CD14-positive monocyte (primary cell): ENCODE measurements at regions not wholly inside any gene's neighbourhood (a gene's known extent, or its start where the extent isn't known, plus 50 kb on each side); places are given as distances from the start of the nearest gene placed in this dataset.

ENCODE experiments used
- DNase-seq, 3 donors: peaks; one replicate each; pipeline ENCODE4 v3.0.0-alpha.2; 2011 to 2022
- H2AFZ ChIP-seq: 2 replicates; pipeline ENCODE4 v1.6.0; 2012; ENCODE audit warnings: mild to moderate bottlenecking, low read depth, low read length, inconsistent platforms; ENCODE audit not compliant: insufficient read depth, poor library complexity, severe bottlenecking
- H3K27ac ChIP-seq, 2 donors: 1 replicate in 1 of 2; 2 replicates in 1 of 2; pipeline ENCODE4 v1.5.1; 2012 to 2013; ENCODE audit warnings: low read length in 2 of 2, control low read depth in 1 of 2, inconsistent platforms in 1 of 2, low read depth in 1 of 2, mild to moderate bottlenecking in 1 of 2
- H3K27me3 ChIP-seq, 2 donors: one replicate each; pipeline versions ENCODE4 v1.6.0 to v1.6.1; 2011 to 2013; ENCODE audit warnings: low read length in 2 of 2; ENCODE audit not compliant: control insufficient read depth in 2 of 2, insufficient read depth in 2 of 2
- H3K36me3 ChIP-seq, 2 donors: replicated peaks in 1 of 2; 1 replicate in 1 of 2; 2 replicates in 1 of 2; pipeline versions ENCODE4 v1.5.1 to v1.6.1; 2012 to 2013; ENCODE audit warnings: low read length in 2 of 2, control low read depth in 1 of 2, inconsistent platforms in 1 of 2, mild to moderate bottlenecking in 1 of 2; ENCODE audit not compliant: insufficient read depth in 2 of 2, control insufficient read depth in 1 of 2
- H3K4me1 ChIP-seq, 2 donors: 1 replicate in 1 of 2; 2 replicates in 1 of 2; pipeline versions ENCODE4 v1.5.1 to v1.6.1; 2012 to 2013; ENCODE audit warnings: low read length in 2 of 2, control low read depth in 1 of 2, inconsistent platforms in 1 of 2, mild to moderate bottlenecking in 1 of 2, moderate library complexity in 1 of 2; ENCODE audit not compliant: insufficient read depth in 2 of 2, control insufficient read depth in 1 of 2
- H3K4me2 ChIP-seq: replicated peaks from 2 replicates; pipeline ENCODE3; 2012; ENCODE audit warnings: low read length, moderate library complexity, mild to moderate bottlenecking; ENCODE audit not compliant: poor library complexity, severe bottlenecking; ENCODE audit errors: extremely low read depth
- H3K4me3 ChIP-seq, 3 experiments: fragments of 200-600 bp in 1 of 3; sonication (generic) in 1 of 3; replicated peaks in 1 of 3; 1 replicate in 2 of 3; 2 replicates in 1 of 3; pipeline ENCODE4 v1.5.1; 2011 to 2013; ENCODE audit warnings: low read length in 3 of 3, mild to moderate bottlenecking in 3 of 3, control low read depth in 2 of 3, low read depth in 2 of 3, inconsistent platforms in 1 of 3, moderate library complexity in 1 of 3
- H3K79me2 ChIP-seq: 2 replicates; pipeline ENCODE4 v1.6.0; 2012; ENCODE audit warnings: mild to moderate bottlenecking, control low read depth, inconsistent platforms, low read length, moderate library complexity; ENCODE audit not compliant: insufficient read depth
- H3K9ac ChIP-seq: 2 replicates; pipeline ENCODE4 v1.6.0; 2017; ENCODE audit warnings: low read length, mild to moderate bottlenecking; ENCODE audit not compliant: insufficient read depth, poor library complexity, severe bottlenecking
- H3K9me3 ChIP-seq, 2 donors: replicated peaks in 1 of 2; 1 replicate in 1 of 2; 2 replicates in 1 of 2; pipeline versions ENCODE4 v1.5.1 to v1.6.1; 2012 to 2013; ENCODE audit warnings: low read length in 2 of 2, control low read depth in 1 of 2; ENCODE audit not compliant: control insufficient read depth in 1 of 2, insufficient read depth in 1 of 2
- H4K20me1 ChIP-seq: 2 replicates; pipeline ENCODE4 v1.6.0; 2012; ENCODE audit warnings: mild to moderate bottlenecking, low read length, control low read depth, moderate library complexity; ENCODE audit not compliant: insufficient read depth
- H3K27ac Mint-ChIP-seq, 7 donors: one replicate each; pipeline ENCODE4 v1.8.0; 2020; ENCODE audit warnings: mild to moderate bottlenecking in 7 of 7, mixed read lengths in 7 of 7, moderate library complexity in 6 of 7, inconsistent platforms in 2 of 7
- H3K27me3 Mint-ChIP-seq, 3 donors: one replicate each; pipeline ENCODE4 v1.8.0; 2021 to 2022; ENCODE audit warnings: low read depth in 3 of 3, mild to moderate bottlenecking in 3 of 3, mixed read lengths in 3 of 3, moderate library complexity in 3 of 3, inconsistent platforms in 1 of 3
- H3K36me3 Mint-ChIP-seq, 2 donors: one replicate each; pipeline ENCODE4 v1.8.0; 2020; ENCODE audit warnings: mixed read lengths in 2 of 2, inconsistent platforms in 1 of 2, mild to moderate bottlenecking in 1 of 2
- H3K4me1 Mint-ChIP-seq: one replicate; pipeline ENCODE4 v1.8.0; 2020; ENCODE audit warnings: mild to moderate bottlenecking, mixed read lengths
- H3K4me3 Mint-ChIP-seq, 2 donors: one replicate each; pipeline ENCODE4 v1.8.0; 2020; ENCODE audit warnings: mild to moderate bottlenecking in 2 of 2, mixed read lengths in 2 of 2, moderate library complexity in 1 of 2
- H3K9me3 Mint-ChIP-seq, 7 donors: one replicate each; pipeline ENCODE4 v1.8.0; 2020 to 2022; ENCODE audit warnings: mixed read lengths in 7 of 7, mild to moderate bottlenecking in 6 of 7, moderate library complexity in 6 of 7, inconsistent platforms in 2 of 7
- CTCF ChIP-seq: fragments of 200-600 bp; IDR thresholded peaks from one replicate; pipeline ENCODE4 v1.8.0; 2022; ENCODE audit warnings: antibody characterized with exemption, mild to moderate bottlenecking
- WGBS: methylation state at CpG from one replicate; pipeline ENCODE4 v1.1.5; 2013; ENCODE audit warnings: missing lambda C conversion rate; ENCODE audit not compliant: insufficient coverage; 5-methylcytosine and 5-hydroxymethylcytosine counted together
- intact Hi-C, 2 donors: fragments of 100-400 bp; cut with micrococcal nuclease; formaldehyde crosslinking; loops; one replicate each; pipeline versions ENCODE4 v1.15.0 to v1.15.1; 2023

DNA sequence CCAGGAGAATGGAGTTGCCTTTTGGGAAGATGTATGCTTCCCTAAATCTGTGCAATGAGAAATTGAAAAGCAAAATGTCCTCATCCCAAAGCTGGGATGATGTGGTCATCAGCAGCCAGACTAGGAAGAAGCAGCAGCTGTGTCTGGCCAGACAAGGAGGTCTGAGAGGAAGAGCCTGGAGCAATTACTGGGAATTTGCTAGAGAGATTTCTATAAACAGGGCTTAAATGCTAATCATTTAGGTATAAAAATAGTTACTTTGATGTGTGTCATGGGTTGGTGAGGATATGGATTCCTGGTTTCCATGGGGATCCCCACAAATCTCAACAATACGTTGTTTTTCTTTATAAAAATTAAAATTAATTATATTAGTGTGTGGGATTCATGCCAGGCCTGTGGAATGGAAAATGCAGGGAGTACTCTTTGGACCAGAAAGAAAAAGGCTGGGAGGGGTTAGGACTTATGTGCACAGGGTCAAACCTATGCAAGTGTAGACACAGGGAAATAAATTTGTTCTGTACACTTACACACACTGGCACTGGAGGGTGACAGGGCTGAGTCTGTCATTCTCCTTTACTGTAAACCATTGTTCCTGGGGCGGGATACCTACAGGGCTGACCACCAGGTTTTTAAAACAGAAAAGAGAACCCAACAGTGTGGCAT is 58.7 kb upstream of the TRPC7 start:
- Mint-ChIP-seq H3K36me3 (no peaks in the 10 kb centered on the region), H3K4me3 (no peak overlapping the region), H3K4me1 (no peaks in the 10 kb centered on the region), H3K27ac (no peak overlapping the region), H3K9me3 (peaks cover 0 to 5% (median 2%) of the 10 kb centered on the region in 7 donors), H3K27me3 (peaks cover 0 to 10% (median 2%) of the 10 kb centered on the region in 3 donors)
- no peaks in the 10 kb centered on the region for H3K36me3 ChIP-seq
- H3K79me2 ChIP-seq, result no peaks in the 10 kb centered on the region
- no peak overlapping the region for H3K4me2 ChIP-seq
- no peak overlapping the region for H3K4me3 ChIP-seq
- no peaks in the 10 kb centered on the region for H3K4me1 ChIP-seq
- no peaks in the 10 kb centered on the region for H4K20me1 ChIP-seq
- no peaks in the 10 kb centered on the region for H3K27me3 ChIP-seq
- no peak overlapping the region for H3K9ac ChIP-seq
- intact Hi-C loops, result no loop called here
- TF ChIP-seq CTCF, result no peak
- H3K9me3 ChIP-seq, result no peaks in the 10 kb centered on the region
- no peak overlapping the region for H3K27ac ChIP-seq
- DNase-seq, result no peak
- WGBS, result no CpG with 5 or more reads among the region's 2 CpGs
- H2AFZ ChIP-seq, result no peak overlapping the region

DNA sequence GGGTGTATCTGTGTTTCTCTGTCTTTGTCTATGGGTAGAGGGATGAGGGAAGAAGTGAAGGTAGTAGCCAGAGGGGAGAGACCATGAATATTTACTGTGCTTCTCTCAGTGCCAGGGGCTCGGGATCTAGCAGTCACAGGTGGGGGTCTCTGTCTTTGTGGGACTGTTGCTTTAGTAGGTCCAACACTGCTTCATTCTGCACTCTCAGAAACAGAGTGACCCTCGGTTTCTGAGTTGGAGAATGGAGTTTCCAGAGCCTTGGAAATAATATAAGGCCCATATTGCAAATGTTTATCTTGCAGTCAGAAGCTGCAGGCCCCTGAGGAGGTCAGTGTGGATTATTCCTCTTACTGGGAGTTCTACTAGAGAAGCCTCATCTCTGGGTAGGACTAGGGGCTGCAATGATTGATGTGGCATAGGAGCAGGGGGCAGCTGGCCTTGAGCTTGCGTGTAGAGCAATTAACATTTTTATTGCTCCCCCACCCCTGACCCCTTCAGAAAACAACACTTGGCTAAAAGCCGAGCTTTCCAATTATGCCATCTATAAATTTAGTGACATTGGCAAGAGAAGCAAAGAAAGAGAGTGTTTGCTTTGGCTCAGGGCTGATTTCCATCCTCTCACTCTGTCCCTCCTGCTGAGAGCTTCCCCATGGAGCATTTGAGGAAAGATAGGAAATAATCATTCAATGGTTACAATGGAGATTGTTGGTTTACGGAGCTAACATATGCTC is 55.0 kb upstream of the TRPC7 start:
- H3K27ac ChIP-seq, result no peak overlapping the region
- H3K4me2 ChIP-seq, result no peak overlapping the region
- H3K36me3 ChIP-seq, result no peaks in the 10 kb centered on the region
- no peaks in the 10 kb centered on the region for H3K27me3 ChIP-seq
- H3K4me3 ChIP-seq, result no peak overlapping the region
- DNase-seq, result no peak
- H3K79me2 ChIP-seq, result no peaks in the 10 kb centered on the region
- no peaks in the 10 kb centered on the region for H3K4me1 ChIP-seq
- intact Hi-C loops, result no loop called here
- no peaks in the 10 kb centered on the region for H4K20me1 ChIP-seq
- no peak overlapping the region for H3K27ac Mint-ChIP-seq
- H3K27me3 Mint-ChIP-seq, result peaks cover 0 to 8% (median 2%) of the 10 kb centered on the region in 3 donors
- H3K36me3 Mint-ChIP-seq, result no peaks in the 10 kb centered on the region
- WGBS, result 71% methylated on average over 1 of the region's 5 CpGs
- no peak overlapping the region for H3K4me3 Mint-ChIP-seq
- H3K9ac ChIP-seq, result no peak overlapping the region
- no peaks in the 10 kb centered on the region for H3K9me3 ChIP-seq
- H2AFZ ChIP-seq, result no peak overlapping the region
- H3K9me3 Mint-ChIP-seq, result peaks cover 0 to 5% (median 2%) of the 10 kb centered on the region in 7 donors
- H3K4me1 Mint-ChIP-seq, result no peaks in the 10 kb centered on the region
- TF ChIP-seq CTCF, result no peak
